Heart left ventricle (tissue), 16 donors: ENCODE measurements at regions not wholly inside any gene's neighbourhood (a gene's known extent, or its start where the extent isn't known, plus 50 kb on each side); places are given as distances from the start of the nearest gene placed in this dataset.

Source experiments
- ATAC-seq, 4 donors: fragments of 200-7000 bp; cut with Tn5 transposase; one replicate each; pipeline ENCODE4 v1.9.1; 2020 to 2022; ENCODE audit warnings: moderate library complexity in 4 of 4, mild to moderate bottlenecking in 3 of 4, moderate number of reproducible peaks in 1 of 4
- DNase-seq, 5 donors: peaks; one replicate each; pipeline ENCODE4 v3.0.0-alpha.2; 2020
- H3K27ac ChIP-seq, 12 donors: fragments of 200-600 bp; sonication (generic) in 4 of 12; one replicate each; pipeline versions ENCODE4 v1.5.0 to v1.8.0; 2016 to 2022; ENCODE audit warnings: mild to moderate bottlenecking in 2 of 12
- H3K27me3 ChIP-seq, 9 donors: fragments of 200-600 bp; sonication (generic) in 2 of 9; one replicate each; pipeline versions ENCODE4 v1.5.1 to v1.8.0; 2016 to 2022; ENCODE audit warnings: mild to moderate bottlenecking in 3 of 9
- H3K36me3 ChIP-seq, 9 donors: fragments of 200-600 bp; sonication (generic) in 2 of 9; one replicate each; pipeline versions ENCODE4 v1.5.0 to v1.8.0; 2018 to 2022; ENCODE audit warnings: mild to moderate bottlenecking in 2 of 9
- H3K4me1 ChIP-seq, 12 donors: fragments of 200-600 bp; sonication (generic) in 4 of 12; one replicate each; pipeline versions ENCODE4 v1.5.0 to v1.8.0; 2016 to 2022; ENCODE audit warnings: mild to moderate bottlenecking in 3 of 12
- H3K4me3 ChIP-seq, 12 donors: fragments of 200-600 bp; sonication (generic) in 4 of 12; one replicate each; pipeline versions ENCODE4 v1.5.0 to v1.8.0; 2017 to 2022; ENCODE audit warnings: mild to moderate bottlenecking in 9 of 12, moderate library complexity in 4 of 12
- H3K9me3 ChIP-seq, 12 donors: fragments of 200-600 bp; sonication (generic) in 4 of 12; one replicate each; pipeline versions ENCODE4 v1.5.0 to v1.8.0; 2016 to 2022; ENCODE audit warnings: mild to moderate bottlenecking in 1 of 12
- CTCF ChIP-seq, 12 donors: fragments of 200-600 bp; sonication (generic) in 4 of 12; IDR thresholded peaks; one replicate each; pipeline versions ENCODE4 v1.5.0 to v1.8.0; 2018 to 2022; ENCODE audit warnings: antibody characterized with exemption in 12 of 12, mild to moderate bottlenecking in 5 of 12
- POLR2A ChIP-seq, 2 donors: fragments of 450-650 bp; IDR thresholded peaks; one replicate each; pipeline ENCODE4 v1.6.1; 2017; ENCODE audit warnings: antibody characterized with exemption in 2 of 2, mild to moderate bottlenecking in 2 of 2, moderate library complexity in 2 of 2
- WGBS, 4 donors: extraction: QIAGEN DNeasy Blood & Tissue Kit in 2 of 4; methylation state at CpG; one replicate each; pipeline versions ENCODE4 v1.1.5 to v1.1.7; 2013 to 2018; 5-methylcytosine and 5-hydroxymethylcytosine counted together
- intact Hi-C, 10 donors: fragments of 100-400 bp; cut with DNase I; formaldehyde crosslinking; loops; one replicate each; pipeline versions ENCODE4 v1.11.1 to v1.14.2; 2022
- donor health status: ischemic (EF 13 %, LVEDD 7.1; RV severe dilation, severe dysfunction).
- donor health status: healthy with polysubstance abuse.
- donor health status: DM: no; HTN: yes; CAD: no.
- donor health status: DM: no; HTN: no; CAD: no.
- donor health status: ischemic (EF 25% LVEDD 6.9; RV normal size, moderate dysfunction).
- donor health status: ischemic (EF 25% LVEDD 5.7; RV mildly dilated, moderate dysfunction).
- donor health status: healthy.
- donor health status: DM: yes; HTN: yes; CAD: no.
- donor health status: ischemic (EF 35%, LVEDD 5.7; RV mildly dilated, moderate dysfunction).
- donor health status: nonischemic (EF 11% LVEDD 7.7; RV severe dilation, severe dysfunction).
- donor health status: DM: yes; HTN: yes; CAD: no.
- donor health status: PGD.
- donor health status: ischemic (EF 29% LVEDD 5.4; RV normal size, mild dysfunction).
- donor health status: nonischemic (EF 23%, LVEDD 6.1; RV moderate dilation, normal function).

GRCh38 chr5:1975406-1975715 lies 92.6 kb upstream of the IRX4 start:
- Histone ChIP-seq H3K4me1 (no peaks in the 10 kb centered on the region), H3K4me3 (no peak overlapping the region), H3K27me3 (no peaks in the 10 kb centered on the region), H3K27ac (no peak overlapping the region), H3K36me3 (no peaks in the 10 kb centered on the region), H3K9me3 (peaks cover 0 to 9% (median 0%) of the 10 kb centered on the region in 12 donors)
- intact Hi-C loops: loop anchor here in 1 of 10 donors (2.0 to 5.0 kb wide), 2 partner anchors 63 to 177 kb away; no protein-coding TSS in a partner anchor
- TF ChIP-seq POLR2A (IDR thresholded peaks at IDR 0.05) (no peak), CTCF (IDR thresholded peaks at IDR 0.05) (no peak)
- ATAC-seq: no peak
- 57 to 63% (median 61%) methylated on average over 7 of the region's 7 CpGs for WGBS, 4 donors
- DNase-seq: no peak

- no peaks in the 10 kb centered on the region for H3K4me1 ChIP-seq
- peak in 1 of 4 donors; percentile 20 for ATAC-seq
- H3K27ac ChIP-seq: no peak overlapping the region
- 85 to 91% (median 89%) methylated on average over 16 to 18 of the region's 18 CpGs for WGBS, 4 donors
- no peak overlapping the region for H3K4me3 ChIP-seq
- TF ChIP-seq POLR2A (IDR thresholded peaks at IDR 0.05) (no peak), CTCF (IDR thresholded peaks at IDR 0.05) (no peak)
- H3K27me3 ChIP-seq: no peaks in the 10 kb centered on the region
- DNase-seq: no peak
- H3K36me3 ChIP-seq: no peaks in the 10 kb centered on the region
- H3K9me3 ChIP-seq: peaks cover 0 to 9% (median 0%) of the 10 kb centered on the region in 12 donors
- intact Hi-C loops: loop anchor here in 1 of 10 donors (2.0 to 5.0 kb wide), 2 partner anchors 64 to 178 kb away; no protein-coding TSS in a partner anchor
Observed at GRCh38 chr5:1974501-1975405, 92.0 kb upstream of the IRX4 start.

GRCh38 chr5:1974081-1974480 lies 91.4 kb upstream of the IRX4 start:
- no peak overlapping the region for H3K27ac ChIP-seq
- peaks cover 0 to 9% (median 0%) of the 10 kb centered on the region in 12 donors for H3K9me3 ChIP-seq
- H3K4me3 ChIP-seq: no peak overlapping the region
- no peak for ATAC-seq
- no peak for DNase-seq
- no peaks in the 10 kb centered on the region for H3K4me1 ChIP-seq
- intact Hi-C loops: loop anchor here in 1 of 10 donors (2.0 kb wide), 1 partner anchor 65 kb away; no protein-coding TSS in a partner anchor
- no peaks in the 10 kb centered on the region for H3K27me3 ChIP-seq
- no peaks in the 10 kb centered on the region for H3K36me3 ChIP-seq
- WGBS, 4 donors: 89 to 96% (median 90%) methylated on average over 6 of the region's 6 CpGs
- no peak for TF ChIP-seq POLR2A (IDR thresholded peaks at IDR 0.05)
- TF ChIP-seq CTCF (IDR thresholded peaks at IDR 0.05): no peak

- TF ChIP-seq POLR2A (IDR thresholded peaks at IDR 0.05): no peak
- no peak for TF ChIP-seq CTCF (IDR thresholded peaks at IDR 0.05)
- Histone ChIP-seq H3K4me3 (no peak overlapping the region), H3K27ac (no peak overlapping the region), H3K27me3 (no peaks in the 10 kb centered on the region), H3K9me3 (peaks cover 0 to 9% (median 0%) of the 10 kb centered on the region in 12 donors), H3K36me3 (no peaks in the 10 kb centered on the region), H3K4me1 (no peaks in the 10 kb centered on the region)
- ATAC-seq (no peak), DNase-seq (no peak)
- intact Hi-C loops: loop anchor here in 1 of 10 donors (2.0 kb wide), 1 partner anchor 65 kb away; no protein-coding TSS in a partner anchor
- 82 to 89% (median 84%) methylated on average over 21 of the region's 21 CpGs for WGBS, 4 donors
Observed at GRCh38 chr5:1973391-1974013, 90.8 kb upstream of the IRX4 start.
